AG09309 (cell line): ENCODE measurements at regions not wholly inside any gene's neighbourhood (a gene's known extent, or its start where the extent isn't known, plus 50 kb on each side); places are given as distances from the start of the nearest gene placed in this dataset.

Experiments used
- DNase-seq: peaks from one replicate; pipeline ENCODE4 v3.0.0-alpha.2; 2010; ENCODE audit warnings: low read depth
- H3K4me3 ChIP-seq: 2 replicates; pipeline ENCODE4 v1.5.1; 2011; ENCODE audit warnings: mild to moderate bottlenecking, low read depth, low read length, moderate library complexity; ENCODE audit not compliant: control insufficient read depth
- CTCF ChIP-seq: IDR thresholded peaks from 2 replicates; pipeline ENCODE4 v1.5.1; 2011; ENCODE audit warnings: mild to moderate bottlenecking, low read depth, low read length, inconsistent platforms; ENCODE audit not compliant: insufficient read depth, control insufficient read depth; ENCODE audit errors: missing control alignments

GRCh38 chr10:130636313-130636930 is 500.2 kb downstream of the GLRX3 start:
- no peak for TF ChIP-seq CTCF
- H3K4me3 ChIP-seq = no peak overlapping the region
- no peak for DNase-seq

GRCh38 chr10:130637089-130637676 is 501.0 kb downstream of the GLRX3 start:
- H3K4me3 ChIP-seq = no peak overlapping the region
- TF ChIP-seq CTCF = no peak
- no peak for DNase-seq

GRCh38 chr10:130638991-130639390 is 502.8 kb downstream of the GLRX3 start:
- DNase-seq = no peak
- no peak for TF ChIP-seq CTCF
- H3K4me3 ChIP-seq = no peak overlapping the region

GRCh38 chr10:130642926-130643325 is 506.7 kb downstream of the GLRX3 start:
- TF ChIP-seq CTCF = no peak
- no peak for DNase-seq
- H3K4me3 ChIP-seq = no peak overlapping the region

- no peak for DNase-seq
- H3K4me3 ChIP-seq = no peak overlapping the region
- TF ChIP-seq CTCF = no peak
Observed at GRCh38 chr10:130647341-130647740, 511.1 kb downstream of the GLRX3 start.

- no peak overlapping the region for H3K4me3 ChIP-seq
- no peak for TF ChIP-seq CTCF
- DNase-seq = no peak
Observed at GRCh38 chr10:130648807-130649206, 512.6 kb downstream of the GLRX3 start.
